OCI-LY7 (cell line): ENCODE measurements at regions not wholly inside any gene's neighbourhood (a gene's known extent, or its start where the extent isn't known, plus 50 kb on each side); places are given as distances from the start of the nearest gene placed in this dataset.

Source experiments
- BruUV-seq: library from RNA; stranded (reverse); fragments of 400-500 nt; replicated peaks from 2 replicates; lab custom pipeline; 2021; lab: Mats Ljungman, UMichigan
- CTCF ChIA-PET: fragments of 300-600 bp; sonication (Branson Sonifier 250); formaldehyde crosslinking; loops from one replicate; lab custom pipeline; 2022; ENCODE audit warnings: antibody characterized with exemption; ENCODE audit not compliant: unreplicated experiment; lab: Charles Lee
- POLR2A ChIA-PET: fragments of 300-600 bp; sonication (Branson Sonifier 250); formaldehyde crosslinking; loops from one replicate; lab custom pipeline; 2022; ENCODE audit warnings: antibody characterized with exemption; lab: Charles Lee
- DNase-seq: peaks from one replicate; pipeline ENCODE4 v3.0.0-alpha.2; 2015; ENCODE audit warnings: low spot score
- H2AFZ ChIP-seq: fragments of 200-600 bp; sonication (generic), shearing (Covaris generic); 2 replicates; pipeline ENCODE4 v1.6.1; 2014; ENCODE audit warnings: mild to moderate bottlenecking, antibody characterized with exemption, low read length, moderate library complexity
- H3K27ac ChIP-seq: fragments of 200-600 bp; sonication (generic); 2 replicates; pipeline ENCODE4 v1.5.1; 2014; ENCODE audit warnings: mixed run types, low read depth, mild to moderate bottlenecking, moderate library complexity, low read length, inconsistent platforms; ENCODE audit not compliant: poor library complexity, severe bottlenecking
- H3K36me3 ChIP-seq: fragments of 200-600 bp; sonication (generic); 2 replicates; pipeline ENCODE4 v1.6.1; 2014; ENCODE audit warnings: mild to moderate bottlenecking, antibody characterized with exemption, low read length, moderate library complexity, mixed read lengths; ENCODE audit not compliant: insufficient read depth
- H3K4me1 ChIP-seq: fragments of 200-600 bp; sonication (generic); 2 replicates; pipeline ENCODE4 v1.5.1; 2014; ENCODE audit warnings: mild to moderate bottlenecking, low read length; ENCODE audit not compliant: insufficient read depth, poor library complexity, severe bottlenecking
- H3K4me2 ChIP-seq: fragments of 200-600 bp; sonication (generic); 2 replicates; pipeline ENCODE4 v1.6.1; 2014; ENCODE audit warnings: mild to moderate bottlenecking, low read length
- H3K4me3 ChIP-seq: fragments of 200-600 bp; sonication (generic); 2 replicates; pipeline ENCODE4 v1.5.1; 2014; ENCODE audit warnings: mild to moderate bottlenecking, low read depth, low read length; ENCODE audit not compliant: poor library complexity, severe bottlenecking
- H3K79me2 ChIP-seq: fragments of 200-600 bp; sonication (generic); 2 replicates; pipeline ENCODE4 v1.6.1; 2016; ENCODE audit warnings: low read depth, mild to moderate bottlenecking, low read length, moderate library complexity, mixed read lengths; ENCODE audit not compliant: insufficient read depth
- H3K9me2 ChIP-seq: fragments of 200-600 bp; sonication (generic); 2 replicates; pipeline ENCODE4 v1.6.1; 2016; ENCODE audit warnings: mild to moderate bottlenecking, low read length, mixed read lengths; ENCODE audit not compliant: insufficient read depth
- H3K9me3 ChIP-seq: fragments of 200-600 bp; sonication (generic); 2 replicates; pipeline ENCODE4 v1.6.1; 2014; ENCODE audit warnings: mild to moderate bottlenecking, mixed run types, low read length, mixed read lengths
- H4K20me1 ChIP-seq: fragments of 200-600 bp; sonication (generic); 2 replicates; pipeline ENCODE4 v1.6.1; 2014; ENCODE audit warnings: mild to moderate bottlenecking, antibody characterized with exemption, low read length, moderate library complexity, mixed read lengths; ENCODE audit not compliant: insufficient read depth
- EZH2phosphoT487 ChIP-seq: fragments of 200-600 bp; sonication (generic); IDR thresholded peaks from 2 replicates; pipeline ENCODE4 v1.6.1; 2018; ENCODE audit warnings: low read depth, borderline replicate concordance, mild to moderate bottlenecking, mixed run types, antibody characterized with exemption, low read length, moderate library complexity, mixed read lengths
- intact Hi-C: fragments of 100-400 bp; cut with micrococcal nuclease; formaldehyde crosslinking; loops from one replicate; pipeline ENCODE4 v1.10.0; 2022; ENCODE audit not compliant: unreplicated experiment
- TF ChIP-seq, protein P1 (sequence below): fragments of 200-600 bp; sonication (generic); conservative IDR thresholded peaks from 2 replicates; pipeline ENCODE4 v1.5.1; 2014; ENCODE audit warnings: mild to moderate bottlenecking, antibody characterized with exemption, low read length, moderate library complexity, mixed read lengths

DNA sequence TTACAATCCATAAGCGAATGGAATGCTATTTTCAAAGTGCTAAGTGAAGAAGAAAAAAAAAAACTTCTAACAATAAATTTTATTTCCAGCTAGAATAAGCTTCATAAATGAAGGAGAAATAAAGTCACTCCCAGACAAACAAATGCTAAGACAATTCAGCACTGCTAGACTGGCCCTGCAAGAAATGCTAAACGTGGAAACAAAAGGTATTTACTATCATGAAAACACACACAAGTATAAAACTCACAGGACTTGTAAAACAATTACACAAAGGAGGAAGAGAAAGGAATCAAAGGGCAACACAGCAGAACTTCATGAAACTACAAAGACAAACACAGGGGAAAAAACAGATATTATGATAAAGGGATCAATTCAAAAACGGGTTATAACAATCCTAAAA is 85.8 kb upstream of the NELL2 start:
- Histone ChIP-seq H3K27ac (no peak overlapping the region), H3K36me3 (no peaks in the 10 kb centered on the region), H3K4me2 (no peak overlapping the region), H3K4me1 (no peaks in the 10 kb centered on the region), H4K20me1 (no peaks in the 10 kb centered on the region), H3K9me3 (no peaks in the 10 kb centered on the region), H3K4me3 (no peak overlapping the region), H3K79me2 (no peaks in the 10 kb centered on the region), H2AFZ (no peak overlapping the region), H3K9me2 (peaks cover 4% of the 10 kb centered on the region; the same call in 1 of the 2 replicates)
- no TSS peak for BruUV-seq
- TF ChIP-seq, protein P1, sequence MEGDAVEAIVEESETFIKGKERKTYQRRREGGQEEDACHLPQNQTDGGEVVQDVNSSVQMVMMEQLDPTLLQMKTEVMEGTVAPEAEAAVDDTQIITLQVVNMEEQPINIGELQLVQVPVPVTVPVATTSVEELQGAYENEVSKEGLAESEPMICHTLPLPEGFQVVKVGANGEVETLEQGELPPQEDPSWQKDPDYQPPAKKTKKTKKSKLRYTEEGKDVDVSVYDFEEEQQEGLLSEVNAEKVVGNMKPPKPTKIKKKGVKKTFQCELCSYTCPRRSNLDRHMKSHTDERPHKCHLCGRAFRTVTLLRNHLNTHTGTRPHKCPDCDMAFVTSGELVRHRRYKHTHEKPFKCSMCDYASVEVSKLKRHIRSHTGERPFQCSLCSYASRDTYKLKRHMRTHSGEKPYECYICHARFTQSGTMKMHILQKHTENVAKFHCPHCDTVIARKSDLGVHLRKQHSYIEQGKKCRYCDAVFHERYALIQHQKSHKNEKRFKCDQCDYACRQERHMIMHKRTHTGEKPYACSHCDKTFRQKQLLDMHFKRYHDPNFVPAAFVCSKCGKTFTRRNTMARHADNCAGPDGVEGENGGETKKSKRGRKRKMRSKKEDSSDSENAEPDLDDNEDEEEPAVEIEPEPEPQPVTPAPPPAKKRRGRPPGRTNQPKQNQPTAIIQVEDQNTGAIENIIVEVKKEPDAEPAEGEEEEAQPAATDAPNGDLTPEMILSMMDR = no peak
- no peak for TF ChIP-seq EZH2phosphoT487
- intact Hi-C loops = no loop called here
- ChIA-PET CTCF (no interaction called here), POLR2A (no interaction called here)
- DNase-seq = no peak

DNA sequence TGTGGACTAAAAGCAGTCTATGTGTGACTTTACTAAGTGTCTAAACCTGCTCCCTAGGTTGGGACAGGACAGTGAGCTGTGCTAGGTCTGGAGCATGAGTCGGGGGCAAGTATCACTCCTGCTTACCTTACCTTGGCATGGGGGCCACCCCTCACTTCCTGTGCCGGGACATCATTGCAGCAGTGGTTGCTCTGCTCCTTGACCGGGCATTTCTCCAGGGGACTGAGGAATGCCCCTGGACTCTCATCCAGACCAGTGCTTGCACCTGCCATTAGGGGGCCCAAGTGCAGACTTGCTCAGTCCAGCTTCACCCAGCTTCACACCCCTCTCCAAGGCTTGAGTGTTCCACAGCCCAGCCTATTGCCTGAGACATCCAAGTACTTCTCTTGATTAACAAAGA is 84.7 kb upstream of the NELL2 start:
- POLR2A ChIA-PET = no interaction called here
- Histone ChIP-seq H3K4me2 (no peak overlapping the region), H2AFZ (no peak overlapping the region), H3K27ac (no peak overlapping the region), H4K20me1 (no peaks in the 10 kb centered on the region), H3K36me3 (no peaks in the 10 kb centered on the region), H3K4me3 (no peak overlapping the region), H3K4me1 (no peaks in the 10 kb centered on the region), H3K9me2 (peaks cover 4% of the 10 kb centered on the region; the same call in 1 of the 2 replicates), H3K9me3 (no peaks in the 10 kb centered on the region), H3K79me2 (no peaks in the 10 kb centered on the region)
- TF ChIP-seq, protein P1 = 0 out of 2 replicates have a peak, but pooled peaks have one; percentile 25
- TF ChIP-seq EZH2phosphoT487 = no peak
- no TSS peak for BruUV-seq
- DNase-seq = no peak
- CTCF ChIA-PET = no interaction called here
- intact Hi-C loops = no loop called here

- Histone ChIP-seq H3K4me3 (no peak overlapping the region), H4K20me1 (no peaks in the 10 kb centered on the region), H3K36me3 (no peaks in the 10 kb centered on the region), H2AFZ (no peak overlapping the region), H3K27ac (no peak overlapping the region), H3K4me1 (no peaks in the 10 kb centered on the region), H3K4me2 (no peak overlapping the region), H3K79me2 (no peaks in the 10 kb centered on the region), H3K9me2 (peaks cover 4% of the 10 kb centered on the region; the same call in 1 of the 2 replicates), H3K9me3 (no peaks in the 10 kb centered on the region)
- intact Hi-C loops = no loop called here
- TF ChIP-seq, protein P1 = no peak
- no peak for TF ChIP-seq EZH2phosphoT487
- DNase-seq = no peak
- no TSS peak for BruUV-seq
- CTCF ChIA-PET = no interaction called here
- POLR2A ChIA-PET = no interaction called here
These were observed 84.3 kb upstream of the NELL2 start for GRCh38 chr12:44960423-44960822.
